ENCODE measurements at regions not wholly inside any gene's neighbourhood (a gene's known extent, or its start where the extent isn't known, plus 50 kb on each side); places are given as distances from the start of the nearest gene placed in this dataset.

DNA sequence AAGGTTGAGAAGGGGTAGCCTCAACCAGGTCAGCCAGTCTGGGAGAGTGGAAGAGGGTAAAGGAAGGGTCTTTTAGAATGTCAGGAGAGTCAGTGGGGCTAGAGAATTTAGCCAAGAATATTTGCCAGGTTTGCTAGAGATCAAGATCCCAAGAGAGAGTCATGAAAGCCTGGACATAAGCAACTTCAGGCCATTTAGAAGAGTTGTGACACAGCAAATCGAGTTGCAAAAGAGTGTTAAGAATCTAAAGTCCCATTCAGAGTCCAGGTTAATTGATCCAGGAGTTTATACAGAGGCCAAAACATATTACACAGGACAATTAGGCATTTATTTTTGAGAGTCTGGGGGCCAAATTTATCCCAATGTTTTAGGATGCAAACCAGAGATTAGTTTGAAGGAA lies 1260.1 kb upstream of the ACO1 start:
- TF ChIP-seq, protein P1, sequence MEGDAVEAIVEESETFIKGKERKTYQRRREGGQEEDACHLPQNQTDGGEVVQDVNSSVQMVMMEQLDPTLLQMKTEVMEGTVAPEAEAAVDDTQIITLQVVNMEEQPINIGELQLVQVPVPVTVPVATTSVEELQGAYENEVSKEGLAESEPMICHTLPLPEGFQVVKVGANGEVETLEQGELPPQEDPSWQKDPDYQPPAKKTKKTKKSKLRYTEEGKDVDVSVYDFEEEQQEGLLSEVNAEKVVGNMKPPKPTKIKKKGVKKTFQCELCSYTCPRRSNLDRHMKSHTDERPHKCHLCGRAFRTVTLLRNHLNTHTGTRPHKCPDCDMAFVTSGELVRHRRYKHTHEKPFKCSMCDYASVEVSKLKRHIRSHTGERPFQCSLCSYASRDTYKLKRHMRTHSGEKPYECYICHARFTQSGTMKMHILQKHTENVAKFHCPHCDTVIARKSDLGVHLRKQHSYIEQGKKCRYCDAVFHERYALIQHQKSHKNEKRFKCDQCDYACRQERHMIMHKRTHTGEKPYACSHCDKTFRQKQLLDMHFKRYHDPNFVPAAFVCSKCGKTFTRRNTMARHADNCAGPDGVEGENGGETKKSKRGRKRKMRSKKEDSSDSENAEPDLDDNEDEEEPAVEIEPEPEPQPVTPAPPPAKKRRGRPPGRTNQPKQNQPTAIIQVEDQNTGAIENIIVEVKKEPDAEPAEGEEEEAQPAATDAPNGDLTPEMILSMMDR (IDR thresholded peaks at IDR 0.05) = no peak
- TF ChIP-seq POLR2A (IDR thresholded peaks at IDR 0.05) = no peak

Measured in thyroid gland (tissue), 4 donors.